HG03442 (cell line): ENCODE measurements at regions not wholly inside any gene's neighbourhood (a gene's known extent, or its start where the extent isn't known, plus 50 kb on each side); places are given as distances from the start of the nearest gene placed in this dataset.

ENCODE experiments used
- ATAC-seq: cut with Tn5 transposase; IDR thresholded peaks from one replicate; pipeline ENCODE4 v1.9.1; 2021; ENCODE audit warnings: mild to moderate bottlenecking, moderate library complexity; ENCODE audit not compliant: unreplicated experiment

DNA sequence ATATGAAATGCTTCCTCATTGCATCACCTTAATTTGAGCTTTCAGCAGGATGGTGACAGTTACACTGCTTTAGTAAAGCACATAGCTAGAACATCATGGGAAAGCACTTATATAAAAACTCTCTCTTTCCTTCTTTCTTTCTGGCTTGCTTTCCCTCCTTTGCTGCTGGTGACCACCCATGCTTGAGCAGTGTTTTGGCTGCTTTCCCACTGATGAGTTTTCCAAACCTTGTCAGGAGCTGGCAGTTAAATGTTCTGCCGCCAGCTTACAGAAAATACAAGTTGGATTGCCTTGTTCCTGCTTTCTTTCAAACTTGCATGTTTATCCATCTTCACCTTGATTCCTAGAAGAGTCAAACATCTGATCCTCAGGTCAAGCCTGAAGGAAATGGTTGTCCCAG is 323.9 kb downstream of the FOXA2 start:
- ATAC-seq = no peak

GRCh38 chr20:22257912-22258311 is 326.5 kb downstream of the FOXA2 start:
- no peak for ATAC-seq

- ATAC-seq = no peak
Observed at GRCh38 chr20:22248051-22248667, 336.2 kb downstream of the FOXA2 start.

- ATAC-seq = no peak
Observed at GRCh38 chr20:22245139-22245538, 339.2 kb downstream of the FOXA2 start.

GRCh38 chr20:22243067-22243466 is 341.3 kb downstream of the FOXA2 start:
- ATAC-seq = no peak

DNA sequence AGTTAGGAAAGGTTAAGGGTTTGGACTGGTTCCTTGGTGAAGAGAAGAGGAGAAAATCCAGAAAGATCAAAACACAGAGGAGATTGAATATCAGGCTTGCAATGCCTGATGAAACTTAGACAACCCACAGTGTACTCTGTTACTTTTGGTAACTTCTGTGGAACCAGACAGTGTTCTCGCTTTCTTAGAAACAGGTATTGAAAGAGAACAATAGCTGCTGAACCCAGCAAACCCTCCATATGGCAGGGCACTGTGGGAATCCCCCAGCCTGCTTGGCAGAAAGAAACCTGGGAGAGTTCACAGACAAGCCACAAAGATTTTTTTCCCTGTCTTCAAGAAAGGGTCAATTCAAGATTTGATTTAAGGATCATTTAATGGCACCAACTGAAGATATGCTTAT is 342.8 kb downstream of the FOXA2 start:
- peak; percentile 57 for ATAC-seq

DNA sequence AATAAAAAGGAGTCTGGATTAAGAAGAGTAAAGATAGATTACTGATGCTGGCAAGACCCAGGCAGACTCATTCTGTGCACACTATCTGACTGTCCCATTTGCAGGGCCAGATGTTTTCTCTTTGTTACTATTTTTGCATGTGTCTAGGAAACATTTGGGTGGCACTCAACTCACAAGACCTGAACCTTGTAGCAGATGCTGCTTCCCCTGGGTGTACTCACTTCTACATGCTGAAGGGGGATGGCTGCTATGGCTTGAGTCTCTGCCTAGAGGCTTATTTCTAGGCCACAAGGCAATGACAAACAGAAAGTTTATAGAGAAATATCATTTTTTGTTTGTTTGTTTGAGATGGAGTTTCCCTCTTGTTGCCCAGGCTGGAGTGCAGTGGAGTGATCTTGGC is 351.4 kb downstream of the FOXA2 start:
- ATAC-seq = no peak

DNA sequence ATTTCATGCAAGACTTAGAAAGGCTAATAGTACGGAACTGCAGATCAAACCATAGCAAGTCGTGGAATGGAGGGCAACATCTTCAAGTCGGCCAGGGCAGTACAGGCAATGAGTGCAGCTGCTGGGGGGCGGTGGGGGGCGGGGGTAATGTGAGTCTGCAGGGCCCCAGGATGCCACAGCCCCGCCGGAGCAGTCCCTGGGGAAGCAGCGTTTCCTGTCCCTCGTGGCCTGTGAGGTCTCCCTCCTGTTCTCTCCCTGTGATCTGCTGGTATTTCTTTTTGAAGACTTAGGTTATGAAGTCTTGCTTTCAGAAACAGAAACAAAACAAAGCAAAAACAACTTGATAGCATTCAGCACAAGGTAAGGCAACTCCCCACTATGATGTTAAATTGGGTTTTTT is 351.9 kb downstream of the FOXA2 start:
- no peak for ATAC-seq

GRCh38 chr20:22226849-22227700 is 357.3 kb downstream of the FOXA2 start:
- no peak for ATAC-seq

GRCh38 chr20:22223236-22223635 is 361.1 kb downstream of the FOXA2 start:
- no peak for ATAC-seq

DNA sequence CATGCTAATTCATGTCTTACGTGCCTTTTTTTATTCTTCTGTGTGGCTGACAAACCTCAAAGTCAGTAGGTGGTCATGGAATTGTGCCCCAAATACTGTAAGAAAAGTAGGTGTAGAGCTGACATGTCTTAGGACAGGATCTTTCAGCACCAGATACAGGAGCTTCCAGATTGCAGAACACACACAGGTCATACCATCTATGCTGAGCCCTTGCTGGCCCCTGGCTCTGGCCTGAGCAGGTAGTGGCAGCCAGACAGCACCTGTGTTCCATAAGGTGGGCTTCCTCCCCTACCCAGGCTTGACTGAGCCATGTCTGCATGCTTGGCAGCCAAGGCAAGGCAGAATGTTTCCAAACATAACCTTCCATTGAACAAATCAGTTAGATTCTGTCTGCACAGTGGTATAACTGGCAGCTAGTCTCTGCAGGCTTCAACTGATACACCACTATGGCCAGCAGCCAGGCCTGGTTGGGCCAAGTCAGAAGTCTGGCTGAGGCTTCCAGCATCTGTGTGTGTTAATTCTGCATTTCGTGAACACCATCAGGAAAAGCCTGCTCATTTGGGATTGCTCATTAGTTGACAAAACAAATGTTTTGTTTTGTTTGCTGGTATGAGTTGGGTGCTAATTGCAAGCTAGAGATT is 366.5 kb downstream of the FOXA2 start:
- no peak for ATAC-seq

- no peak for ATAC-seq
Observed at GRCh38 chr20:22216984-22217383, 367.4 kb downstream of the FOXA2 start.

GRCh38 chr20:22214296-22214695 is 370.1 kb downstream of the FOXA2 start:
- ATAC-seq = no peak

DNA sequence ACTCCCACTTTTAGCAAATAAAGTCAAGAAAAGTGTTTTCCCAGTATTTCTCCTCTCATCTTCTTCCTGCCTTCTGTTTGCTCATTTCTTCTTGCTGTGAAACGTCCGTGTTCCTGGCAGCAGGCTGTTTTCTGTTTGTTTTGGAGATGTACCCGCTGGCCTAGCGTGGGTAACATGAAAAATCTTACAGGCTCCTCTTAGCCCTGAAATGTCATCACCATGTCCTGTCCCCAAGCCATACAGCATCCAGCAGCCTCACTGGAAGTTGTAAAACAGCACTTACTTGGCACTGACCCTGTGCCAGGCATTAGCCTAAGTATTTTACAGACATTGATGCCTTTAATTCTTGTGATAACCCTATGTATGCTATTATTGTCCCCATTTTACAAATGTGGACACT is 371.1 kb downstream of the FOXA2 start:
- no peak for ATAC-seq

GRCh38 chr20:22207280-22207679 is 377.1 kb downstream of the FOXA2 start:
- no peak for ATAC-seq

DNA sequence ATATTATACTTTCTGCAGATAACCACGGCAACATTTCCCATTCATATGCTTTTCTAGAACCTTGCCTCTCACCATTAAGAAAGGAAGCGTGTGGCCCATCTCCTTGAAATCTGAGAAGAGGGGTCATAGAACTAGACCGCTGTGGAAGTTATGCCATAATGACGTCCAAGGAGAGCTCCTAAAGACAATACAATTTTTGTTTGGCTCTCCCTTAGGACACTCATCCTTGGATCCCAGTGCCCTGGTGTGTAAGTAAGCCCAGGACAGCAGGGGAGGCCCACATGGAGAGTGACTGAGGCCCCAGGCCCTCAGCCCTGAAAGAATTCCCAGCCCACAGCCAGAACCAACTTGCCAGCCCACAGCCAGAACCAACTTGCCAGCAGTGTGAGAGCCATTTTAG is 379.6 kb downstream of the FOXA2 start:
- no peak for ATAC-seq

GRCh38 chr20:22182148-22182547 is 402.2 kb downstream of the FOXA2 start:
- no peak for ATAC-seq

GRCh38 chr20:22180244-22180643 is 404.1 kb downstream of the FOXA2 start:
- ATAC-seq = no peak

DNA sequence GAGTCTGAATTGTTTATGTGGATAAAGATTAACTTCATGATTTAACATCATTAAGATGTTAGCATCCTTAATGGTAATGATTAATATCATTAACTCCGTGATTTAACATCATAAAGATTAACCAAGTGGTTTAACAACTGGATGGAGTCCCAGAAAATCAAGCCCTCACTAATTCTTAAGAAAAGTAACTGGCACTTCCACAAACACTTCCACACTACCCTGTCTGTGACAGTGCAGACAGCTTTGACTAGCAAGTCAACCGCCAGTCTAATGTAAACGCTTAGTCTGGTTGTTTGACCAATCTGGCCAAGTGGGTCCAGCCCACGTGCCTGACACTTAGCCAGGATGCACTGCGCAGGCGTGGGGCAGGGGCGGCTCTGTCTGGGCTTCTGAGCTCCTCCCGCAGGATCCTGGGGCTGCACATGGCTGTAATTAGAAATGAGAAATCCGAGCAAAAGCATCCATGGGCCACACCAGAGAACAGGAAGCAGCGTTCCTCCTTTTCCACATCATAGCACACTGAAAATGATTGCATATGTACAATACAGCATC is 424.2 kb downstream of the FOXA2 start:
- ATAC-seq = no peak

DNA sequence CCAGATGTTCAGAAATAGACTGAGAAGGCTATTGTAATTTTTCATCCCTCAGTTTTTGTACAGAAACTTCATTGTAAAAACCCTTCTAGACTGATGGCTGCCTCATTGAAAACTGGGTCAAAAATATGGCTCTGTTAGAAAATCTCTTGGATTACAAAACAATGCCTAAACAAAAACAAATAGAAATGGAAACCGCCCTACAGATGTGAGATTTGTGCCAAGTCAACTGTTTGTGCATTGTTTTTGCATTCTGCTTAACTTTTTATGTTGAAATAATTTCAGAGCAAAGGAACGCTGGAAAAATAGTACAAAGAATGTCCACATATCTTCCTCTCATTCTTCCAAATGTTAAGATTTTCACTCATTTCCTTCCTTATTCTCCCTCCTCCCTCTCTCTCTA is 425.1 kb downstream of the FOXA2 start:
- ATAC-seq = no peak

- no peak for ATAC-seq
Observed at GRCh38 chr20:22127587-22127986, 422.1 kb downstream of the PAX1 start.
